HUES48 (cell line): ENCODE measurements at regions not wholly inside any gene's neighbourhood (a gene's known extent, or its start where the extent isn't known, plus 50 kb on each side); places are given as distances from the start of the nearest gene placed in this dataset.
A peak's percentile ranks its signal among the peaks of the same experiment; 100 is the strongest.

Experiments used
- H3K27ac ChIP-seq: one replicate; pipeline ENCODE4 v1.7.0; 2013; ENCODE audit warnings: low read depth, low read length, inconsistent platforms
- H3K27me3 ChIP-seq: 2 replicates; pipeline ENCODE4 v1.6.1; 2013; ENCODE audit warnings: mild to moderate bottlenecking, low read length; ENCODE audit not compliant: control insufficient read depth, insufficient read depth
- H3K36me3 ChIP-seq: 2 replicates; pipeline ENCODE4 v1.6.1; 2013; ENCODE audit warnings: low read length; ENCODE audit not compliant: control insufficient read depth, insufficient read depth
- H3K4me1 ChIP-seq: 2 replicates; pipeline ENCODE4 v1.6.1; 2013; ENCODE audit warnings: mild to moderate bottlenecking, low read length; ENCODE audit not compliant: control insufficient read depth, insufficient read depth
- H3K4me3 ChIP-seq: 2 replicates; pipeline ENCODE4 v1.5.1; 2013; ENCODE audit warnings: mild to moderate bottlenecking, low read depth, low read length
- H3K9ac ChIP-seq: 2 replicates; pipeline ENCODE4 v1.6.1; 2013; ENCODE audit warnings: mild to moderate bottlenecking, low read depth, low read length, moderate library complexity
- H3K9me3 ChIP-seq: 2 replicates; pipeline ENCODE4 v1.6.1; 2013; ENCODE audit warnings: low read length; ENCODE audit not compliant: control insufficient read depth, insufficient read depth

GRCh38 chr2:171244466-171244969 lies 83.8 kb upstream of the TLK1 start:
- peak overlapping the region; percentile 91 for H3K27ac ChIP-seq

GRCh38 chr2:171241771-171242170 lies 81.1 kb upstream of the TLK1 start:
- Histone ChIP-seq H3K4me1 (0 out of 2 replicates have a peak, but pooled peaks cover 6% of the 10 kb centered on the region), H3K27me3 (no peaks in the 10 kb centered on the region), H3K4me3 (no peak overlapping the region), H3K9ac (no peak overlapping the region), H3K36me3 (no peaks in the 10 kb centered on the region), H3K9me3 (peaks cover 23% of the 10 kb centered on the region), H3K27ac (no peak overlapping the region)

More at GRCh38 chr2:171244466-171244969, 83.8 kb upstream of the TLK1 start:
- no peaks in the 10 kb centered on the region for H3K36me3 ChIP-seq
- peaks cover 27% of the 10 kb centered on the region for H3K9me3 ChIP-seq
- no peaks in the 10 kb centered on the region for H3K27me3 ChIP-seq
- 0 out of 2 replicates have a peak, but pooled peaks cover 6% of the 10 kb centered on the region for H3K4me1 ChIP-seq
- no peak overlapping the region for H3K9ac ChIP-seq
- H3K4me3 ChIP-seq = no peak overlapping the region

GRCh38 chr2:171238946-171239345 lies 78.3 kb upstream of the TLK1 start:
- Histone ChIP-seq H3K4me3 (no peak overlapping the region), H3K27ac (no peak overlapping the region), H3K9ac (no peak overlapping the region), H3K27me3 (no peaks in the 10 kb centered on the region), H3K36me3 (no peaks in the 10 kb centered on the region), H3K9me3 (no peaks in the 10 kb centered on the region), H3K4me1 (no peaks in the 10 kb centered on the region)

GRCh38 chr2:171237751-171238505 lies 77.2 kb upstream of the TLK1 start:
- H3K4me1 ChIP-seq = no peaks in the 10 kb centered on the region
- no peak overlapping the region for H3K4me3 ChIP-seq
- no peaks in the 10 kb centered on the region for H3K27me3 ChIP-seq
- H3K36me3 ChIP-seq = no peaks in the 10 kb centered on the region
- no peak overlapping the region for H3K27ac ChIP-seq
- no peaks in the 10 kb centered on the region for H3K9me3 ChIP-seq
- no peak overlapping the region for H3K9ac ChIP-seq

GRCh38 chr2:171235262-171235881 lies 74.7 kb upstream of the TLK1 start:
- Histone ChIP-seq H3K27ac (no peak overlapping the region), H3K4me1 (no peaks in the 10 kb centered on the region), H3K27me3 (no peaks in the 10 kb centered on the region), H3K9ac (no peak overlapping the region), H3K4me3 (no peak overlapping the region), H3K9me3 (no peaks in the 10 kb centered on the region), H3K36me3 (no peaks in the 10 kb centered on the region)

GRCh38 chr2:171230176-171230575 lies 69.5 kb upstream of the TLK1 start:
- Histone ChIP-seq H3K9ac (no peak overlapping the region), H3K4me3 (no peak overlapping the region), H3K4me1 (no peaks in the 10 kb centered on the region), H3K9me3 (no peaks in the 10 kb centered on the region), H3K27ac (no peak overlapping the region), H3K27me3 (no peaks in the 10 kb centered on the region), H3K36me3 (no peaks in the 10 kb centered on the region)

GRCh38 chr2:171228826-171229225 lies 68.1 kb upstream of the TLK1 start:
- Histone ChIP-seq H3K27me3 (no peaks in the 10 kb centered on the region), H3K4me3 (no peak overlapping the region), H3K36me3 (no peaks in the 10 kb centered on the region), H3K4me1 (no peaks in the 10 kb centered on the region), H3K27ac (no peak overlapping the region), H3K9me3 (no peaks in the 10 kb centered on the region), H3K9ac (no peak overlapping the region)

- Histone ChIP-seq H3K36me3 (no peaks in the 10 kb centered on the region), H3K27me3 (no peaks in the 10 kb centered on the region), H3K4me1 (no peaks in the 10 kb centered on the region), H3K27ac (no peak overlapping the region), H3K4me3 (no peak overlapping the region), H3K9ac (no peak overlapping the region), H3K9me3 (no peaks in the 10 kb centered on the region)
Measured at GRCh38 chr2:171227066-171227782, 66.5 kb upstream of the TLK1 start.

- H3K9me3 ChIP-seq = no peaks in the 10 kb centered on the region
- H3K27me3 ChIP-seq = no peaks in the 10 kb centered on the region
- H3K9ac ChIP-seq = no peak overlapping the region
- no peaks in the 10 kb centered on the region for H3K4me1 ChIP-seq
- H3K4me3 ChIP-seq = no peak overlapping the region
- no peaks in the 10 kb centered on the region for H3K36me3 ChIP-seq
- H3K27ac ChIP-seq = no peak overlapping the region
Measured at GRCh38 chr2:171226461-171226860, 65.8 kb upstream of the TLK1 start.

- Histone ChIP-seq H3K9me3 (no peaks in the 10 kb centered on the region), H3K27me3 (no peaks in the 10 kb centered on the region), H3K4me3 (no peak overlapping the region), H3K4me1 (no peaks in the 10 kb centered on the region), H3K36me3 (no peaks in the 10 kb centered on the region), H3K27ac (no peak overlapping the region), H3K9ac (no peak overlapping the region)
Measured at GRCh38 chr2:171225989-171226388, 65.3 kb upstream of the TLK1 start.
